Glutamatergic neuron (in vitro differentiated cells): ENCODE measurements at regions not wholly inside any gene's neighbourhood (a gene's known extent, or its start where the extent isn't known, plus 50 kb on each side); places are given as distances from the start of the nearest gene placed in this dataset.
"Not testable (repeated sequence)": the region's sequence is repeated elsewhere in the genome, so short reads cannot be mapped to it uniquely, and the experiment has no call there.

Source experiments
- DNase-seq: peaks from one replicate; pipeline ENCODE4 v3.0.0; 2022
- H3K27ac Mint-ChIP-seq: one replicate; pipeline ENCODE4 v1.8.0; 2020; ENCODE audit warnings: mild to moderate bottlenecking, mixed read lengths, inconsistent platforms; ENCODE audit not compliant: unreplicated experiment
- H3K27me3 Mint-ChIP-seq: one replicate; pipeline ENCODE4 v1.8.0; 2020; ENCODE audit warnings: mild to moderate bottlenecking, moderate library complexity, mixed read lengths, inconsistent platforms; ENCODE audit not compliant: unreplicated experiment
- H3K36me3 Mint-ChIP-seq: one replicate; pipeline ENCODE4 v1.8.0; 2020; ENCODE audit warnings: mild to moderate bottlenecking, mixed read lengths, inconsistent platforms; ENCODE audit not compliant: unreplicated experiment
- H3K4me1 Mint-ChIP-seq: one replicate; pipeline ENCODE4 v1.8.0; 2020; ENCODE audit warnings: mild to moderate bottlenecking, low read depth, mixed read lengths, inconsistent platforms; ENCODE audit not compliant: unreplicated experiment
- H3K4me3 Mint-ChIP-seq: one replicate; pipeline ENCODE4 v1.8.0; 2020; ENCODE audit warnings: mild to moderate bottlenecking, mixed read lengths, inconsistent platforms; ENCODE audit not compliant: unreplicated experiment
- H3K9me3 Mint-ChIP-seq: one replicate; pipeline ENCODE4 v1.8.0; 2020; ENCODE audit warnings: mild to moderate bottlenecking, moderate library complexity, mixed read lengths, inconsistent platforms; ENCODE audit not compliant: unreplicated experiment
- TF ChIP-seq, protein P1 (sequence below): fragments of 200-600 bp; sonication (generic); IDR thresholded peaks from one replicate; pipeline ENCODE4 v1.5.0; 2021; ENCODE audit not compliant: partially characterized antibody, unreplicated experiment

DNA sequence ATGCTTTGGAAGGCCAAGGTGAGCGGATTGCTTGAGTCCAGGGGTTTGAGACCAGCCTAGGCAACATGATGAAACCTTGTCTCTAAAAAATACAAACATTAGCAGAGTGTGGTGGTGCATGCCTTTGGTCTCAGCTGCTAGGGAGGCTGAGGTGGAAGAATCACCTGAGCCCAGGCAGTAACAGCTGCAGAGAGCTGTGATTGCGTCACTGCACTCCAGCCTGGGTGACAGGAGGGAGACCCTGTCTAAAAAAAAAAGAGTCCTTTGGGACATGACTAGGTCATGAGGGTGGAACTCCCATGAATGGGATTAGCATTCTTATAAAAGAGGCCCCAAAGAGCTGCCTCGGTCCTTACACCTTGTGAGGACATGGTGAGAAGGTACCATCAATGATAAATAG is 436.0 kb upstream of the NR5A2 start:
- Mint-ChIP-seq H3K4me1 (no peaks in the 10 kb centered on the region), H3K36me3 (no peaks in the 10 kb centered on the region), H3K27ac (no peak overlapping the region), H3K27me3 (no peaks in the 10 kb centered on the region), H3K9me3 (no peaks in the 10 kb centered on the region), H3K4me3 (no peak overlapping the region)
- DNase-seq: no peak
- TF ChIP-seq, protein P1, sequence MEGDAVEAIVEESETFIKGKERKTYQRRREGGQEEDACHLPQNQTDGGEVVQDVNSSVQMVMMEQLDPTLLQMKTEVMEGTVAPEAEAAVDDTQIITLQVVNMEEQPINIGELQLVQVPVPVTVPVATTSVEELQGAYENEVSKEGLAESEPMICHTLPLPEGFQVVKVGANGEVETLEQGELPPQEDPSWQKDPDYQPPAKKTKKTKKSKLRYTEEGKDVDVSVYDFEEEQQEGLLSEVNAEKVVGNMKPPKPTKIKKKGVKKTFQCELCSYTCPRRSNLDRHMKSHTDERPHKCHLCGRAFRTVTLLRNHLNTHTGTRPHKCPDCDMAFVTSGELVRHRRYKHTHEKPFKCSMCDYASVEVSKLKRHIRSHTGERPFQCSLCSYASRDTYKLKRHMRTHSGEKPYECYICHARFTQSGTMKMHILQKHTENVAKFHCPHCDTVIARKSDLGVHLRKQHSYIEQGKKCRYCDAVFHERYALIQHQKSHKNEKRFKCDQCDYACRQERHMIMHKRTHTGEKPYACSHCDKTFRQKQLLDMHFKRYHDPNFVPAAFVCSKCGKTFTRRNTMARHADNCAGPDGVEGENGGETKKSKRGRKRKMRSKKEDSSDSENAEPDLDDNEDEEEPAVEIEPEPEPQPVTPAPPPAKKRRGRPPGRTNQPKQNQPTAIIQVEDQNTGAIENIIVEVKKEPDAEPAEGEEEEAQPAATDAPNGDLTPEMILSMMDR: no peak

DNA sequence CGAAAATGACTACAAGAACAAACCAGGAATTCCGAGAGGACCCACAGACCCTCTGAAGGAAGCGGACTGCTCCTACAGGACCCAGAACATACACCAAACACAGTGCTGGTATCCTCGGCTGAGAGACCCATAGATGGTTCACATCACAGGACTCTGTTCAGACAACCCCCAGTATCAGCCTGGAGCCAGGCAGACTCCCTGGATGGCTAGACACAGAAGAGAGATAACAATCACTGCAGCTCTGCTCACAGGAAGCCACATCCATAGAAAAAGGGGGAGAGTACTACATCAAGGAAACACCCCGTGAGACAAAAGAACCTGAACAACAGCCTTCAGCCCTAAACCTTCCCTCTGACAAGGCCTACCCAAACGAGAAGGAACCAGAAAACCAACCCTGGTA is 434.0 kb upstream of the NR5A2 start:
- H3K4me3 Mint-ChIP-seq: no peak overlapping the region
- H3K36me3 Mint-ChIP-seq: no peaks in the 10 kb centered on the region
- no peaks in the 10 kb centered on the region for H3K4me1 Mint-ChIP-seq
- TF ChIP-seq, protein P1: no peak
- H3K27ac Mint-ChIP-seq: no peak overlapping the region
- no peaks in the 10 kb centered on the region for H3K27me3 Mint-ChIP-seq
- DNase-seq: no peak
- no peaks in the 10 kb centered on the region for H3K9me3 Mint-ChIP-seq

DNA sequence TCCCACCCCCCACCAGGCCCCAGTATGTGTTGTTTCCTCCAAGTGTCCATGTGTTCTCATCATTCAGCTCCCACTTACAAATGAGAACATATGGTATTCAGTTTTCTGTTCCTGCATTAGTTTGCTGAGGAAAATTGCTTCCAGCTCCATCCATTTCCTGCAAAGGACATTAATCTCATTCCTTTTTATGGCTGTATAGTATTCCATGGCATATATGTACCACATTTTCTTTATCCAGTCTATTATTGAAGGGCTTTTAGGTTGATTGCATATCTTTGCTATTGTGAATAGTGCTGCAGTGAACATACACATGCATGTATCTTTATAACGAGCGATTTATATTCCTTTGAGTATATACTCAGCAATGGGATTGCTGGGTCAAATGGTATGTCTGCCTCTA is 431.1 kb upstream of the NR5A2 start:
- not testable (repeated sequence) for H3K4me1 Mint-ChIP-seq, H3K36me3 Mint-ChIP-seq, H3K27ac Mint-ChIP-seq, H3K9me3 Mint-ChIP-seq, DNase-seq, H3K27me3 Mint-ChIP-seq, H3K4me3 Mint-ChIP-seq

DNA sequence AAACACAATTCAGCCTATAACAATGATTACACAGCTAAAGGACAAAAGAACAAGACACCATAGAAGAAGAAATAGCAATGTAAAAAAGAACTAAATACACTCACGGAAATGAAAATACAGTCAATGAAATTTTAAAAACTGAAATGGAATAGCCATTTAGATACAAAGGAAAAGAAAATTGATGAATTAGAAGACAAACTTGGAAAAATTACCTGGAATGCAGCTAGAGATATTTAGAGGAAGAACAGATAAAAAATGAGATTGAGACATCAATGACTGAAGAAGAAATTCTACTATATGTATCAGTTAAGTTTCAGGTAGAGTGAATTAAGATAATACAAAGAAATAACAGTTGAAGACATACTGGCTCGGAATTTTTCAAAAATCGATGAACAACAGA is 430.4 kb upstream of the NR5A2 start:
- TF ChIP-seq, protein P1: no peak
- no peaks in the 10 kb centered on the region for H3K27me3 Mint-ChIP-seq
- DNase-seq: no peak
- H3K9me3 Mint-ChIP-seq: peaks cover 2% of the 10 kb centered on the region
- H3K36me3 Mint-ChIP-seq: no peaks in the 10 kb centered on the region
- H3K4me3 Mint-ChIP-seq: no peak overlapping the region
- H3K27ac Mint-ChIP-seq: no peak overlapping the region
- no peaks in the 10 kb centered on the region for H3K4me1 Mint-ChIP-seq

DNA sequence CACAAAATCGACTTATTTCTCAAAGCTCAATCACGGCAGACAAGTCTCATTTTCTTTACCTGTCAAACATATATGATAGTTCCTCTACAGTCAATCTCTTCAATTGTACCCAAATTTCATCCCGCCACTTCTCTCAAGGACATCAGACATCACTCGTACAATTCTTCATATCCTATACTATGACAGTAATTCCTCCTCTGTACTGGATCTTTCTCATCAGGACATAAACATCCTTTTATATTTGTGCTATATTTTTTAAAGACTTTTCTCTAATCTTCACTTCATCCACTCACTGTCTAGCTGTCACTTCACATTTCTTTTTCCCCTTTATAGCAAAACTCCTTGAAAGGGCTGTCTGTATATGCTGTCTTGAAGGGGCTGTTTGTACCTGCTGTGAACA is 419.1 kb upstream of the NR5A2 start:
- no peaks in the 10 kb centered on the region for H3K27me3 Mint-ChIP-seq
- H3K27ac Mint-ChIP-seq: no peak overlapping the region
- TF ChIP-seq, protein P1: no peak
- H3K36me3 Mint-ChIP-seq: no peaks in the 10 kb centered on the region
- no peak for DNase-seq
- H3K4me3 Mint-ChIP-seq: no peak overlapping the region
- H3K9me3 Mint-ChIP-seq: no peaks in the 10 kb centered on the region
- H3K4me1 Mint-ChIP-seq: no peaks in the 10 kb centered on the region
